ENCODE measurements at regions not wholly inside any gene's neighbourhood (a gene's known extent, or its start where the extent isn't known, plus 50 kb on each side); places are given as distances from the start of the nearest gene placed in this dataset.

GRCh38 chr5:167800427-167800826 lies 491.0 kb upstream of the WWC1 start:
- WGBS (ENCODE audit: insufficient coverage, low coverage, low lambda C conversion rate, missing lambda C conversion rate) = 85% methylated on average over 3 of the region's 4 CpGs
- Histone ChIP-seq H3K36me3 (no peaks in the 10 kb centered on the region), H3K4me3 (no peak overlapping the region), H3K27me3 (no peaks in the 10 kb centered on the region), H3K27ac (no peak overlapping the region), H3K4me1 (no peaks in the 10 kb centered on the region), H3K9me3 (no peaks in the 10 kb centered on the region)
- ATAC-seq = no peak
- TF ChIP-seq POLR2A (IDR thresholded peaks at IDR 0.05) = no peak
- intact Hi-C loops (cut with DNase I) = no loop called here
- no peak for DNase-seq

GRCh38 chr5:167801999-167802398 lies 489.4 kb upstream of the WWC1 start:
- Histone ChIP-seq H3K4me3 (no peak overlapping the region), H3K4me1 (no peaks in the 10 kb centered on the region), H3K36me3 (no peaks in the 10 kb centered on the region), H3K27ac (no peak overlapping the region), H3K27me3 (no peaks in the 10 kb centered on the region), H3K9me3 (no peaks in the 10 kb centered on the region)
- ATAC-seq (no peak), DNase-seq (no peak)
- 92% methylated on average over 4 of the region's 4 CpGs for WGBS (ENCODE audit: insufficient coverage, low coverage, low lambda C conversion rate, missing lambda C conversion rate)
- no peak for TF ChIP-seq POLR2A (IDR thresholded peaks at IDR 0.05)
- no peak for TF ChIP-seq CTCF (IDR thresholded peaks at IDR 0.05)
- intact Hi-C loops (cut with DNase I) = no loop called here

- no peak for ATAC-seq
These were observed 488.6 kb upstream of the WWC1 start for GRCh38 chr5:167802755-167803431.

GRCh38 chr5:167804512-167805220 lies 486.8 kb upstream of the WWC1 start:
- no peaks in the 10 kb centered on the region for H3K36me3 ChIP-seq
- H3K4me1 ChIP-seq = no peaks in the 10 kb centered on the region
- no peak for TF ChIP-seq POLR2A (IDR thresholded peaks at IDR 0.05)
- TF ChIP-seq CTCF (IDR thresholded peaks at IDR 0.05) = no peak
- no peak overlapping the region for H3K27ac ChIP-seq
- H3K4me3 ChIP-seq = no peak overlapping the region
- no peaks in the 10 kb centered on the region for H3K27me3 ChIP-seq
- ATAC-seq (no peak), DNase-seq (no peak)
- no peaks in the 10 kb centered on the region for H3K9me3 ChIP-seq
- 85% methylated on average over 6 of the region's 7 CpGs for WGBS (ENCODE audit: insufficient coverage, low coverage, low lambda C conversion rate, missing lambda C conversion rate)
- intact Hi-C loops (cut with DNase I) = no loop called here

More at GRCh38 chr5:167802755-167803431, 488.6 kb upstream of the WWC1 start:
- TF ChIP-seq POLR2A (IDR thresholded peaks at IDR 0.05) (no peak), CTCF (IDR thresholded peaks at IDR 0.05) (no peak)
- no peak overlapping the region for H3K4me3 ChIP-seq
- DNase-seq = no peak
- intact Hi-C loops (cut with DNase I) = no loop called here
- no peaks in the 10 kb centered on the region for H3K36me3 ChIP-seq
- H3K9me3 ChIP-seq = no peaks in the 10 kb centered on the region
- no peak overlapping the region for H3K27ac ChIP-seq
- no peaks in the 10 kb centered on the region for H3K4me1 ChIP-seq
- H3K27me3 ChIP-seq = no peaks in the 10 kb centered on the region
- 42% methylated on average over 2 of the region's 2 CpGs for WGBS (ENCODE audit: insufficient coverage, low coverage, low lambda C conversion rate, missing lambda C conversion rate)

DNA sequence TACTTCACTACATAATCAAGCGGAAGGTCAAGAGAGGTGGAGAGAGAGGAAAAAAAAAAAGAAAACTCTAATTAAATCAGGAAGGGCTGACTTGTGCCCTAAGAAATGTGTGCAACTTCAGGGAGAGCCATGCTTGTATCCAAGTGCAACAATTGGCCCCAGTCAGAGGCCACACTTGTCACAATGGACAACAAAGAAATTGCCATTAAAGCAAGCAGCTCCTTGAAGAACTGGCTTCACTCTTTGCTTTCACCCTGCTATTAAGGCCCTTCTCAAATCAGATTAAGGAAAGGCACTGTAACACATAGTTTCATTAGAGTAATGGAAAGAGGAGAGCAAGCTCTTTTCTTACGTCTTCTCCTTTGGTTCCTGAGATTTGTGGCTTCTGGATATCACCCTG lies 480.9 kb upstream of the WWC1 start:
- no peaks in the 10 kb centered on the region for H3K27me3 ChIP-seq
- 71% methylated on average over 2 of the region's 2 CpGs for WGBS (ENCODE audit: insufficient coverage, low coverage, low lambda C conversion rate, missing lambda C conversion rate)
- DNase-seq = no peak
- H3K4me1 ChIP-seq = no peaks in the 10 kb centered on the region
- no peaks in the 10 kb centered on the region for H3K9me3 ChIP-seq
- H3K27ac ChIP-seq = no peak overlapping the region
- no peak for ATAC-seq
- intact Hi-C loops (cut with DNase I) = no loop called here
- H3K36me3 ChIP-seq = no peaks in the 10 kb centered on the region
- TF ChIP-seq POLR2A (IDR thresholded peaks at IDR 0.05) (no peak), CTCF (IDR thresholded peaks at IDR 0.05) (no peak)
- H3K4me3 ChIP-seq = no peak overlapping the region
